ENCODE measurements at regions not wholly inside any gene's neighbourhood (a gene's known extent, or its start where the extent isn't known, plus 50 kb on each side); places are given as distances from the start of the nearest gene placed in this dataset.
A peak's percentile ranks its signal among the peaks of the same experiment; 100 is the strongest.

GRCh38 chr10:131013281-131013912, 298.1 kb downstream of the TCERG1L start:
- intact Hi-C loops (cut with DNase I; ENCODE audit: low total_unique reads) = no loop called here
- peaks cover 0 to 4% (median 0%) of the 10 kb centered on the region in 7 donors for H3K27me3 ChIP-seq (replicated peaks in 1 of 7)
- H3K9me3 ChIP-seq = no peaks in the 10 kb centered on the region
- H3K4me1 ChIP-seq = no peaks in the 10 kb centered on the region
- TF ChIP-seq POLR2AphosphoS5 (IDR thresholded peaks at IDR 0.05) (no peak), CTCF (IDR thresholded peaks at IDR 0.05 in 8 of 11, conservative IDR thresholded peaks at IDR 0.05 in 3 of 11) (no peak), POLR2A (IDR thresholded peaks at IDR 0.05) (no peak)
- H3K4me3 ChIP-seq = no peak overlapping the region
- H3K27ac ChIP-seq = no peak overlapping the region
- WGBS, 5 donors = 89 to 95% (median 92%) methylated on average over 15 to 17 of the region's 17 CpGs
- no peaks in the 10 kb centered on the region for H3K36me3 ChIP-seq
- peak; percentile 49 for DNase-seq

GRCh38 chr10:131014271-131014670, 297.2 kb downstream of the TCERG1L start:
- H3K4me3 ChIP-seq = no peak overlapping the region
- no peaks in the 10 kb centered on the region for H3K36me3 ChIP-seq
- 77 to 92% (median 83%) methylated on average over 3 of the region's 3 CpGs for WGBS, 5 donors
- no peak overlapping the region for H3K27ac ChIP-seq
- no peaks in the 10 kb centered on the region for H3K9me3 ChIP-seq
- peak; percentile 69 for DNase-seq
- no peaks in the 10 kb centered on the region for H3K4me1 ChIP-seq
- intact Hi-C loops (cut with DNase I; ENCODE audit: low total_unique reads) = no loop called here
- peaks cover 0 to 4% (median 0%) of the 10 kb centered on the region in 7 donors for H3K27me3 ChIP-seq (replicated peaks in 1 of 7)
- TF ChIP-seq POLR2AphosphoS5 (IDR thresholded peaks at IDR 0.05) (no peak), POLR2A (IDR thresholded peaks at IDR 0.05) (no peak), CTCF (IDR thresholded peaks at IDR 0.05 in 8 of 11, conservative IDR thresholded peaks at IDR 0.05 in 3 of 11) (no peak)

GRCh38 chr10:131015271-131015670, 296.2 kb downstream of the TCERG1L start:
- TF ChIP-seq POLR2A (IDR thresholded peaks at IDR 0.05) = no peak
- TF ChIP-seq POLR2AphosphoS5 (IDR thresholded peaks at IDR 0.05) = no peak
- no peak for TF ChIP-seq CTCF (IDR thresholded peaks at IDR 0.05 in 8 of 11, conservative IDR thresholded peaks at IDR 0.05 in 3 of 11)
- intact Hi-C loops (cut with DNase I; ENCODE audit: low total_unique reads) = no loop called here
- DNase-seq = no peak
- Histone ChIP-seq H3K27me3 (replicated peaks in 1 of 7) (peaks cover 0 to 4% (median 0%) of the 10 kb centered on the region in 7 donors), H3K27ac (no peak overlapping the region), H3K9me3 (no peaks in the 10 kb centered on the region), H3K4me3 (no peak overlapping the region), H3K4me1 (no peaks in the 10 kb centered on the region), H3K36me3 (no peaks in the 10 kb centered on the region)
- 78 to 90% (median 84%) methylated on average over 9 of the region's 9 CpGs for WGBS, 5 donors

- Histone ChIP-seq H3K4me1 (no peaks in the 10 kb centered on the region), H3K36me3 (no peaks in the 10 kb centered on the region), H3K27me3 (replicated peaks in 1 of 7) (peaks cover 0 to 4% (median 0%) of the 10 kb centered on the region in 7 donors), H3K4me3 (no peak overlapping the region), H3K9me3 (no peaks in the 10 kb centered on the region), H3K27ac (no peak overlapping the region)
- TF ChIP-seq POLR2AphosphoS5 (IDR thresholded peaks at IDR 0.05) (no peak), POLR2A (IDR thresholded peaks at IDR 0.05) (no peak), CTCF (IDR thresholded peaks at IDR 0.05 in 8 of 11, conservative IDR thresholded peaks at IDR 0.05 in 3 of 11) (no peak)
- intact Hi-C loops (cut with DNase I; ENCODE audit: low total_unique reads) = no loop called here
- WGBS, 5 donors = 91 to 95% (median 94%) methylated on average over 7 of the region's 7 CpGs
- no peak for DNase-seq
These were observed 295.0 kb downstream of the TCERG1L start for GRCh38 chr10:131016556-131016955.
